ENCODE measurements at regions not wholly inside any gene's neighbourhood (a gene's known extent, or its start where the extent isn't known, plus 50 kb on each side); places are given as distances from the start of the nearest gene placed in this dataset.

GRCh38 chr5:158487664-158488063 is 612.1 kb downstream of the EBF1 start:
- Histone ChIP-seq H3K4me3 (ENCODE audit: insufficient read depth, low read length, poor library complexity, severe bottlenecking) (no peak overlapping the region), H4K20me1 (ENCODE audit: low read depth, low read length) (no peaks in the 10 kb centered on the region), H3K9ac (ENCODE audit: low read length) (no peak overlapping the region), H3K79me2 (ENCODE audit: insufficient read depth, low read length) (no peaks in the 10 kb centered on the region), H3K9me3 (ENCODE audit: insufficient read depth, low read length) (no peaks in the 10 kb centered on the region), H3F3A (ENCODE audit: insufficient read depth) (no peaks in the 10 kb centered on the region), H2AFZ (ENCODE audit: low read depth, low read length, severe bottlenecking) (no peak overlapping the region), H3K4me2 (ENCODE audit: low read depth, low read length, poor library complexity, severe bottlenecking) (no peak overlapping the region), H3K27ac (ENCODE audit: low read depth, low read length) (no peak overlapping the region), H3K27me3 (ENCODE audit: low read length) (no peaks in the 10 kb centered on the region), H3K9me2 (replicated peaks; ENCODE audit: insufficient read depth, low read length) (no peaks in the 10 kb centered on the region), H3K36me3 (ENCODE audit: low read length) (no peaks in the 10 kb centered on the region)
- TF ChIP-seq EZH2phosphoT487 (conservative IDR thresholded peaks at IDR 0.05; ENCODE audit: low read length) = no peak
- no peak for TF ChIP-seq CTCF (IDR thresholded peaks at IDR 0.05; ENCODE audit: insufficient read depth, low read length, poor library complexity, severe bottlenecking)

GRCh38 chr5:158487156-158487555 is 612.6 kb downstream of the EBF1 start:
- no peak for TF ChIP-seq CTCF (IDR thresholded peaks at IDR 0.05; ENCODE audit: insufficient read depth, low read length, poor library complexity, severe bottlenecking)
- TF ChIP-seq EZH2phosphoT487 (conservative IDR thresholded peaks at IDR 0.05; ENCODE audit: low read length) = no peak
- Histone ChIP-seq H3K27me3 (ENCODE audit: low read length) (no peaks in the 10 kb centered on the region), H2AFZ (ENCODE audit: low read depth, low read length, severe bottlenecking) (no peak overlapping the region), H3K4me3 (ENCODE audit: insufficient read depth, low read length, poor library complexity, severe bottlenecking) (no peak overlapping the region), H3K27ac (ENCODE audit: low read depth, low read length) (no peak overlapping the region), H3K36me3 (ENCODE audit: low read length) (no peaks in the 10 kb centered on the region), H3K4me2 (ENCODE audit: low read depth, low read length, poor library complexity, severe bottlenecking) (no peak overlapping the region), H3F3A (ENCODE audit: insufficient read depth) (no peaks in the 10 kb centered on the region), H3K9me2 (replicated peaks; ENCODE audit: insufficient read depth, low read length) (no peaks in the 10 kb centered on the region), H3K9ac (ENCODE audit: low read length) (no peak overlapping the region), H4K20me1 (ENCODE audit: low read depth, low read length) (no peaks in the 10 kb centered on the region), H3K79me2 (ENCODE audit: insufficient read depth, low read length) (no peaks in the 10 kb centered on the region), H3K9me3 (ENCODE audit: insufficient read depth, low read length) (no peaks in the 10 kb centered on the region)

GRCh38 chr5:158486566-158486965 is 613.1 kb downstream of the EBF1 start:
- H2AFZ ChIP-seq (ENCODE audit: low read depth, low read length, severe bottlenecking) = no peak overlapping the region
- no peaks in the 10 kb centered on the region for H3K9me3 ChIP-seq (ENCODE audit: insufficient read depth, low read length)
- no peaks in the 10 kb centered on the region for H3K36me3 ChIP-seq (ENCODE audit: low read length)
- H3K9me2 ChIP-seq (replicated peaks; ENCODE audit: insufficient read depth, low read length) = no peaks in the 10 kb centered on the region
- H3K4me3 ChIP-seq (ENCODE audit: insufficient read depth, low read length, poor library complexity, severe bottlenecking) = no peak overlapping the region
- no peak overlapping the region for H3K9ac ChIP-seq (ENCODE audit: low read length)
- no peak for TF ChIP-seq CTCF (IDR thresholded peaks at IDR 0.05; ENCODE audit: insufficient read depth, low read length, poor library complexity, severe bottlenecking)
- TF ChIP-seq EZH2phosphoT487 (conservative IDR thresholded peaks at IDR 0.05; ENCODE audit: low read length) = no peak
- H3K27me3 ChIP-seq (ENCODE audit: low read length) = no peaks in the 10 kb centered on the region
- H3K27ac ChIP-seq (ENCODE audit: low read depth, low read length) = no peak overlapping the region
- H3F3A ChIP-seq (ENCODE audit: insufficient read depth) = no peaks in the 10 kb centered on the region
- H3K4me2 ChIP-seq (ENCODE audit: low read depth, low read length, poor library complexity, severe bottlenecking) = no peak overlapping the region
- no peaks in the 10 kb centered on the region for H3K79me2 ChIP-seq (ENCODE audit: insufficient read depth, low read length)
- H4K20me1 ChIP-seq (ENCODE audit: low read depth, low read length) = no peaks in the 10 kb centered on the region

Data from SU-DHL-6 (cell line).